Liver (tissue), 3 donors: ENCODE measurements at regions not wholly inside any gene's neighbourhood (a gene's known extent, or its start where the extent isn't known, plus 50 kb on each side); places are given as distances from the start of the nearest gene placed in this dataset.

Source experiments
- EGR1 ChIP-seq, 2 donors: IDR thresholded peaks; 2 replicates each; pipeline ENCODE4 v1.6.1; 2016 to 2018; ENCODE audit warnings: antibody characterized with exemption in 2 of 2, low read depth in 2 of 2
- FOXA1 ChIP-seq: IDR thresholded peaks from 2 replicates; pipeline ENCODE4 v1.6.1; 2016; ENCODE audit warnings: antibody characterized with exemption
- GABPA ChIP-seq, 2 donors: IDR thresholded peaks in 1 of 2; conservative IDR thresholded peaks in 1 of 2; 2 replicates each; pipeline ENCODE4 v1.6.1; 2016; ENCODE audit warnings: antibody characterized with exemption in 2 of 2, mild to moderate bottlenecking in 1 of 2, moderate library complexity in 1 of 2
- JUND ChIP-seq, 2 donors: IDR thresholded peaks; 2 replicates each; pipeline ENCODE4 v1.6.1; 2016; ENCODE audit warnings: antibody characterized with exemption in 2 of 2
- MAX ChIP-seq: IDR thresholded peaks from 2 replicates; pipeline ENCODE4 v1.6.1; 2016; ENCODE audit warnings: antibody characterized with exemption
- RAD21 ChIP-seq, 2 donors: IDR thresholded peaks; 2 replicates each; pipeline ENCODE4 v1.6.1; 2016; ENCODE audit warnings: antibody characterized with exemption in 2 of 2, mild to moderate bottlenecking in 2 of 2
- TAF1 ChIP-seq: conservative IDR thresholded peaks from 2 replicates; pipeline ENCODE4 v1.6.1; 2016; ENCODE audit warnings: antibody characterized with exemption, mild to moderate bottlenecking
- YY1 ChIP-seq: IDR thresholded peaks from 2 replicates; pipeline ENCODE4 v1.6.1; 2016; ENCODE audit warnings: antibody characterized with exemption, mild to moderate bottlenecking
- ZBTB33 ChIP-seq: IDR thresholded peaks from 2 replicates; pipeline ENCODE4 v1.6.1; 2016; ENCODE audit warnings: antibody characterized with exemption
- TF ChIP-seq, protein P1 (sequence below): fragments of 150-350 bp; IDR thresholded peaks from 2 replicates; pipeline ENCODE4 v1.5.1; 2017; ENCODE audit warnings: improper control_type of control experiment, low read depth, low read length; ENCODE audit not compliant: missing input control
- TF ChIP-seq, protein P2 (sequence below): IDR thresholded peaks from 2 replicates; pipeline ENCODE4 v1.6.1; 2016; ENCODE audit warnings: antibody characterized with exemption, mild to moderate bottlenecking
- donor health status: healthy.
- donor health status: healthy.

GRCh38 chr10:121291376-121291775 is 306.9 kb downstream of the FGFR2 start:
- TF ChIP-seq MAX (no peak), GABPA (IDR thresholded peaks at IDR 0.05 in 1 of 2, conservative IDR thresholded peaks at IDR 0.05 in 1 of 2) (no peak), TAF1 (no peak), EGR1 (IDR thresholded peaks at IDR 0.05; ENCODE audit: low read depth in 2 of 2) (no peak), JUND (IDR thresholded peaks at IDR 0.05) (no peak), ZBTB33 (no peak), FOXA1 (no peak), YY1 (no peak), RAD21 (IDR thresholded peaks at IDR 0.05) (no peak)
- TF ChIP-seq, protein P1, sequence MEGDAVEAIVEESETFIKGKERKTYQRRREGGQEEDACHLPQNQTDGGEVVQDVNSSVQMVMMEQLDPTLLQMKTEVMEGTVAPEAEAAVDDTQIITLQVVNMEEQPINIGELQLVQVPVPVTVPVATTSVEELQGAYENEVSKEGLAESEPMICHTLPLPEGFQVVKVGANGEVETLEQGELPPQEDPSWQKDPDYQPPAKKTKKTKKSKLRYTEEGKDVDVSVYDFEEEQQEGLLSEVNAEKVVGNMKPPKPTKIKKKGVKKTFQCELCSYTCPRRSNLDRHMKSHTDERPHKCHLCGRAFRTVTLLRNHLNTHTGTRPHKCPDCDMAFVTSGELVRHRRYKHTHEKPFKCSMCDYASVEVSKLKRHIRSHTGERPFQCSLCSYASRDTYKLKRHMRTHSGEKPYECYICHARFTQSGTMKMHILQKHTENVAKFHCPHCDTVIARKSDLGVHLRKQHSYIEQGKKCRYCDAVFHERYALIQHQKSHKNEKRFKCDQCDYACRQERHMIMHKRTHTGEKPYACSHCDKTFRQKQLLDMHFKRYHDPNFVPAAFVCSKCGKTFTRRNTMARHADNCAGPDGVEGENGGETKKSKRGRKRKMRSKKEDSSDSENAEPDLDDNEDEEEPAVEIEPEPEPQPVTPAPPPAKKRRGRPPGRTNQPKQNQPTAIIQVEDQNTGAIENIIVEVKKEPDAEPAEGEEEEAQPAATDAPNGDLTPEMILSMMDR, result no peak
- TF ChIP-seq, protein P2, sequence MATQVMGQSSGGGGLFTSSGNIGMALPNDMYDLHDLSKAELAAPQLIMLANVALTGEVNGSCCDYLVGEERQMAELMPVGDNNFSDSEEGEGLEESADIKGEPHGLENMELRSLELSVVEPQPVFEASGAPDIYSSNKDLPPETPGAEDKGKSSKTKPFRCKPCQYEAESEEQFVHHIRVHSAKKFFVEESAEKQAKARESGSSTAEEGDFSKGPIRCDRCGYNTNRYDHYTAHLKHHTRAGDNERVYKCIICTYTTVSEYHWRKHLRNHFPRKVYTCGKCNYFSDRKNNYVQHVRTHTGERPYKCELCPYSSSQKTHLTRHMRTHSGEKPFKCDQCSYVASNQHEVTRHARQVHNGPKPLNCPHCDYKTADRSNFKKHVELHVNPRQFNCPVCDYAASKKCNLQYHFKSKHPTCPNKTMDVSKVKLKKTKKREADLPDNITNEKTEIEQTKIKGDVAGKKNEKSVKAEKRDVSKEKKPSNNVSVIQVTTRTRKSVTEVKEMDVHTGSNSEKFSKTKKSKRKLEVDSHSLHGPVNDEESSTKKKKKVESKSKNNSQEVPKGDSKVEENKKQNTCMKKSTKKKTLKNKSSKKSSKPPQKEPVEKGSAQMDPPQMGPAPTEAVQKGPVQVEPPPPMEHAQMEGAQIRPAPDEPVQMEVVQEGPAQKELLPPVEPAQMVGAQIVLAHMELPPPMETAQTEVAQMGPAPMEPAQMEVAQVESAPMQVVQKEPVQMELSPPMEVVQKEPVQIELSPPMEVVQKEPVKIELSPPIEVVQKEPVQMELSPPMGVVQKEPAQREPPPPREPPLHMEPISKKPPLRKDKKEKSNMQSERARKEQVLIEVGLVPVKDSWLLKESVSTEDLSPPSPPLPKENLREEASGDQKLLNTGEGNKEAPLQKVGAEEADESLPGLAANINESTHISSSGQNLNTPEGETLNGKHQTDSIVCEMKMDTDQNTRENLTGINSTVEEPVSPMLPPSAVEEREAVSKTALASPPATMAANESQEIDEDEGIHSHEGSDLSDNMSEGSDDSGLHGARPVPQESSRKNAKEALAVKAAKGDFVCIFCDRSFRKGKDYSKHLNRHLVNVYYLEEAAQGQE, result no peak
